DOHH2 (cell line): ENCODE measurements at regions not wholly inside any gene's neighbourhood (a gene's known extent, or its start where the extent isn't known, plus 50 kb on each side); places are given as distances from the start of the nearest gene placed in this dataset.

Experiments
- H3F3A ChIP-seq: fragments of 200-600 bp; sonication (generic), shearing (Covaris generic); 2 replicates; pipeline ENCODE4 v1.6.0; 2016; ENCODE audit warnings: antibody characterized with exemption, mild to moderate bottlenecking; ENCODE audit not compliant: control insufficient read depth, insufficient read depth
- H3K27ac ChIP-seq: fragments of 200-600 bp; sonication (generic); 2 replicates; pipeline ENCODE4 v1.5.1; 2014; ENCODE audit warnings: low read depth, mild to moderate bottlenecking, low read length, moderate library complexity
- H3K27me3 ChIP-seq: fragments of 200-600 bp; sonication (generic); 2 replicates; pipeline ENCODE4 v1.6.1; 2014; ENCODE audit warnings: mild to moderate bottlenecking, low read length, mixed read lengths; ENCODE audit not compliant: control insufficient read depth
- H3K36me3 ChIP-seq: fragments of 200-600 bp; sonication (generic); 2 replicates; pipeline ENCODE4 v1.6.1; 2014; ENCODE audit warnings: mild to moderate bottlenecking, low read length, moderate library complexity, mixed read lengths; ENCODE audit not compliant: control insufficient read depth
- H3K4me1 ChIP-seq: fragments of 200-600 bp; sonication (generic); 2 replicates; pipeline ENCODE4 v1.6.1; 2014; ENCODE audit warnings: mild to moderate bottlenecking, low read length, mixed read lengths; ENCODE audit not compliant: control insufficient read depth
- H3K4me2 ChIP-seq: fragments of 200-600 bp; sonication (generic); 2 replicates; pipeline ENCODE4 v1.6.0; 2014; ENCODE audit warnings: mild to moderate bottlenecking, low read length, moderate library complexity
- H3K4me3 ChIP-seq: fragments of 200-600 bp; sonication (generic); 2 replicates; pipeline ENCODE4 v1.5.1; 2014; ENCODE audit warnings: mild to moderate bottlenecking, low read length, mixed read lengths
- H3K79me2 ChIP-seq: fragments of 200-600 bp; sonication (generic); 2 replicates; pipeline ENCODE4 v1.6.1; 2014; ENCODE audit warnings: mild to moderate bottlenecking, low read length, mixed read lengths; ENCODE audit not compliant: control insufficient read depth
- H3K9me2 ChIP-seq: fragments of 200-600 bp; sonication (generic); replicated peaks from 2 replicates; pipeline ENCODE4 v1.6.1; 2014; ENCODE audit warnings: mild to moderate bottlenecking, low read length, mixed read lengths; ENCODE audit not compliant: control insufficient read depth
- H3K9me3 ChIP-seq: fragments of 200-600 bp; sonication (generic); 2 replicates; pipeline ENCODE4 v1.6.1; 2014; ENCODE audit warnings: antibody characterized with exemption, low read length, mixed read lengths; ENCODE audit not compliant: control insufficient read depth, insufficient read depth
- H4K20me1 ChIP-seq: fragments of 200-600 bp; sonication (generic); 2 replicates; pipeline ENCODE4 v1.6.0; 2014; ENCODE audit warnings: low read depth, mild to moderate bottlenecking, antibody characterized with exemption, low read length, moderate library complexity; ENCODE audit not compliant: control insufficient read depth, insufficient read depth
- CTCF ChIP-seq: fragments of 200-600 bp; sonication (generic); IDR thresholded peaks from one replicate; pipeline ENCODE4 v1.5.1; 2014; ENCODE audit warnings: antibody characterized with exemption, mild to moderate bottlenecking, low read depth, low read length; ENCODE audit not compliant: poor library complexity, severe bottlenecking
- EZH2phosphoT487 ChIP-seq: fragments of 200-600 bp; sonication (generic); IDR thresholded peaks from 2 replicates; pipeline ENCODE4 v1.6.1; 2017; ENCODE audit warnings: borderline replicate concordance, mild to moderate bottlenecking, antibody characterized with exemption, low read length, moderate library complexity, mixed read lengths

GRCh38 chr18:11237484-11237883 lies 88.1 kb upstream of the PIEZO2 start:
- no peaks in the 10 kb centered on the region for H4K20me1 ChIP-seq
- no peak overlapping the region for H3K27ac ChIP-seq
- no peaks in the 10 kb centered on the region for H3K9me2 ChIP-seq
- no peak overlapping the region for H3K4me3 ChIP-seq
- no peak overlapping the region for H3K4me2 ChIP-seq
- no peaks in the 10 kb centered on the region for H3K79me2 ChIP-seq
- no peaks in the 10 kb centered on the region for H3F3A ChIP-seq
- H3K36me3 ChIP-seq, result no peaks in the 10 kb centered on the region
- H3K9me3 ChIP-seq, result no peaks in the 10 kb centered on the region
- no peaks in the 10 kb centered on the region for H3K4me1 ChIP-seq
- H3K27me3 ChIP-seq, result no peaks in the 10 kb centered on the region
- TF ChIP-seq CTCF, result no peak
- TF ChIP-seq EZH2phosphoT487, result no peak

DNA sequence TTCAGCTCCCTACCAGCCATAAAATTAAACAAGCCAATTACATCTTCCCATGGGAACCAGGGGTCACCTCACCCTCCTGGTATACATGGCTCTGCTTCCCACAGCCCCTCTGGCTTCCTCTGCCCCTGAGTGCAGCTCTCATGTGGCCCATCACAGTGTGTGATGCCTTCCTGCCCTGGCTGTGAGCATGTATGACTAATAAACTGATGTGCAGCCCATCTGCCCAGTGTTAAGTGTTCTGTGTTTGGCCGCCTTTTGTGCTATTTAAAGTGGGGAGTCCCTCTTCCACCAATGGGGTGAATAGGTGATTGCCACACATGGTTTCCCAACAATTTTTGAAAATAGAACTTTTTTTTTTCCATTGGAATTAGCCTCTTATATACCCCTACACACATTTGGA lies 87.7 kb upstream of the PIEZO2 start:
- H3K4me3 ChIP-seq, result no peak overlapping the region
- H3K4me2 ChIP-seq, result no peak overlapping the region
- H3K27me3 ChIP-seq, result no peaks in the 10 kb centered on the region
- no peak overlapping the region for H3K27ac ChIP-seq
- no peaks in the 10 kb centered on the region for H3K4me1 ChIP-seq
- no peaks in the 10 kb centered on the region for H3K9me3 ChIP-seq
- no peaks in the 10 kb centered on the region for H3K9me2 ChIP-seq
- H3K36me3 ChIP-seq, result no peaks in the 10 kb centered on the region
- no peaks in the 10 kb centered on the region for H4K20me1 ChIP-seq
- no peaks in the 10 kb centered on the region for H3F3A ChIP-seq
- H3K79me2 ChIP-seq, result no peaks in the 10 kb centered on the region
- TF ChIP-seq CTCF (no peak), EZH2phosphoT487 (no peak)

DNA sequence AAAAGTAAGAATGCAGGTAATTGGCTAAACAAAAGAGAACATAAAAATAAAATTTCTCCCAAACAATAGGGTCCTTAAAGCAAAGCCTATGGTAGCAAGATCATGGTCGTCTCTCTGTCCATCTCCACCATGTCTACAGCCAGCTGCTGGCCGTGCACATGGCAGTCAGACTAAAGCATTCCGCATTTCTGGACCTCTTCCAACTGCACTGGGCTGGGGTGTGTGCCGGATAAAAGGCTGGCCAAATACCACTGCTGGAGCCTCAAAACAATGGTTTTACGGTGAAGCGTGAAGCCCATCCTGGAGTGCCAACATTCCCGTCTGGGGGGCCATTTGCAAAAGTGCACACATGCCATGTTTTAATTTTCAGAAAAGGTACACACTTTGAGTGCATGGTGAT lies 74.8 kb upstream of the PIEZO2 start:
- no peaks in the 10 kb centered on the region for H3K9me2 ChIP-seq
- H3K27ac ChIP-seq, result no peak overlapping the region
- no peaks in the 10 kb centered on the region for H3K36me3 ChIP-seq
- TF ChIP-seq EZH2phosphoT487 (no peak), CTCF (no peak)
- no peaks in the 10 kb centered on the region for H3F3A ChIP-seq
- no peaks in the 10 kb centered on the region for H3K9me3 ChIP-seq
- no peaks in the 10 kb centered on the region for H3K4me1 ChIP-seq
- no peak overlapping the region for H3K4me2 ChIP-seq
- no peaks in the 10 kb centered on the region for H3K79me2 ChIP-seq
- no peaks in the 10 kb centered on the region for H4K20me1 ChIP-seq
- H3K27me3 ChIP-seq, result no peaks in the 10 kb centered on the region
- no peak overlapping the region for H3K4me3 ChIP-seq

GRCh38 chr18:11219571-11219970 lies 70.2 kb upstream of the PIEZO2 start:
- H3K9me3 ChIP-seq, result no peaks in the 10 kb centered on the region
- TF ChIP-seq CTCF (no peak), EZH2phosphoT487 (no peak)
- no peaks in the 10 kb centered on the region for H3K36me3 ChIP-seq
- no peaks in the 10 kb centered on the region for H3K4me1 ChIP-seq
- no peaks in the 10 kb centered on the region for H3K79me2 ChIP-seq
- H4K20me1 ChIP-seq, result no peaks in the 10 kb centered on the region
- no peak overlapping the region for H3K4me2 ChIP-seq
- H3K27me3 ChIP-seq, result no peaks in the 10 kb centered on the region
- H3K4me3 ChIP-seq, result no peak overlapping the region
- H3K9me2 ChIP-seq, result no peaks in the 10 kb centered on the region
- no peaks in the 10 kb centered on the region for H3F3A ChIP-seq
- H3K27ac ChIP-seq, result no peak overlapping the region
